OCI-LY7 (cell line): ENCODE measurements at regions not wholly inside any gene's neighbourhood (a gene's known extent, or its start where the extent isn't known, plus 50 kb on each side); places are given as distances from the start of the nearest gene placed in this dataset.

Experiments used
- BruUV-seq: library from RNA; stranded (reverse); fragments of 400-500 nt; replicated peaks from 2 replicates; lab custom pipeline; 2021; lab: Mats Ljungman, UMichigan
- CTCF ChIA-PET: fragments of 300-600 bp; sonication (Branson Sonifier 250); formaldehyde crosslinking; loops from one replicate; lab custom pipeline; 2022; ENCODE audit warnings: antibody characterized with exemption; ENCODE audit not compliant: unreplicated experiment; lab: Charles Lee
- POLR2A ChIA-PET: fragments of 300-600 bp; sonication (Branson Sonifier 250); formaldehyde crosslinking; loops from one replicate; lab custom pipeline; 2022; ENCODE audit warnings: antibody characterized with exemption; lab: Charles Lee
- DNase-seq: peaks from one replicate; pipeline ENCODE4 v3.0.0-alpha.2; 2015; ENCODE audit warnings: low spot score
- H2AFZ ChIP-seq: fragments of 200-600 bp; sonication (generic), shearing (Covaris generic); 2 replicates; pipeline ENCODE4 v1.6.1; 2014; ENCODE audit warnings: mild to moderate bottlenecking, antibody characterized with exemption, low read length, moderate library complexity
- H3K27ac ChIP-seq: fragments of 200-600 bp; sonication (generic); 2 replicates; pipeline ENCODE4 v1.5.1; 2014; ENCODE audit warnings: mixed run types, low read depth, mild to moderate bottlenecking, moderate library complexity, low read length, inconsistent platforms; ENCODE audit not compliant: poor library complexity, severe bottlenecking
- H3K36me3 ChIP-seq: fragments of 200-600 bp; sonication (generic); 2 replicates; pipeline ENCODE4 v1.6.1; 2014; ENCODE audit warnings: mild to moderate bottlenecking, antibody characterized with exemption, low read length, moderate library complexity, mixed read lengths; ENCODE audit not compliant: insufficient read depth
- H3K4me1 ChIP-seq: fragments of 200-600 bp; sonication (generic); 2 replicates; pipeline ENCODE4 v1.5.1; 2014; ENCODE audit warnings: mild to moderate bottlenecking, low read length; ENCODE audit not compliant: insufficient read depth, poor library complexity, severe bottlenecking
- H3K4me2 ChIP-seq: fragments of 200-600 bp; sonication (generic); 2 replicates; pipeline ENCODE4 v1.6.1; 2014; ENCODE audit warnings: mild to moderate bottlenecking, low read length
- H3K4me3 ChIP-seq: fragments of 200-600 bp; sonication (generic); 2 replicates; pipeline ENCODE4 v1.5.1; 2014; ENCODE audit warnings: mild to moderate bottlenecking, low read depth, low read length; ENCODE audit not compliant: poor library complexity, severe bottlenecking
- H3K79me2 ChIP-seq: fragments of 200-600 bp; sonication (generic); 2 replicates; pipeline ENCODE4 v1.6.1; 2016; ENCODE audit warnings: low read depth, mild to moderate bottlenecking, low read length, moderate library complexity, mixed read lengths; ENCODE audit not compliant: insufficient read depth
- H3K9me2 ChIP-seq: fragments of 200-600 bp; sonication (generic); 2 replicates; pipeline ENCODE4 v1.6.1; 2016; ENCODE audit warnings: mild to moderate bottlenecking, low read length, mixed read lengths; ENCODE audit not compliant: insufficient read depth
- H3K9me3 ChIP-seq: fragments of 200-600 bp; sonication (generic); 2 replicates; pipeline ENCODE4 v1.6.1; 2014; ENCODE audit warnings: mild to moderate bottlenecking, mixed run types, low read length, mixed read lengths
- H4K20me1 ChIP-seq: fragments of 200-600 bp; sonication (generic); 2 replicates; pipeline ENCODE4 v1.6.1; 2014; ENCODE audit warnings: mild to moderate bottlenecking, antibody characterized with exemption, low read length, moderate library complexity, mixed read lengths; ENCODE audit not compliant: insufficient read depth
- EZH2phosphoT487 ChIP-seq: fragments of 200-600 bp; sonication (generic); IDR thresholded peaks from 2 replicates; pipeline ENCODE4 v1.6.1; 2018; ENCODE audit warnings: low read depth, borderline replicate concordance, mild to moderate bottlenecking, mixed run types, antibody characterized with exemption, low read length, moderate library complexity, mixed read lengths
- intact Hi-C: fragments of 100-400 bp; cut with micrococcal nuclease; formaldehyde crosslinking; loops from one replicate; pipeline ENCODE4 v1.10.0; 2022; ENCODE audit not compliant: unreplicated experiment
- TF ChIP-seq, protein P1 (sequence below): fragments of 200-600 bp; sonication (generic); conservative IDR thresholded peaks from 2 replicates; pipeline ENCODE4 v1.5.1; 2014; ENCODE audit warnings: mild to moderate bottlenecking, antibody characterized with exemption, low read length, moderate library complexity, mixed read lengths

- no TSS peak for BruUV-seq
- Histone ChIP-seq H2AFZ (no peak overlapping the region), H3K4me1 (peaks cover 32% of the 10 kb centered on the region), H3K4me3 (no peak overlapping the region), H3K27ac (no peak overlapping the region), H3K9me2 (no peaks in the 10 kb centered on the region), H3K36me3 (no peaks in the 10 kb centered on the region), H3K4me2 (no peak overlapping the region), H3K9me3 (no peaks in the 10 kb centered on the region), H4K20me1 (no peaks in the 10 kb centered on the region), H3K79me2 (no peaks in the 10 kb centered on the region)
- ChIA-PET CTCF (no interaction called here), POLR2A (interaction anchor here (1.2 kb wide), 1 partner anchor 18 kb away, joined by 3 read pairs; no protein-coding TSS in a partner anchor)
- TF ChIP-seq, protein P1, sequence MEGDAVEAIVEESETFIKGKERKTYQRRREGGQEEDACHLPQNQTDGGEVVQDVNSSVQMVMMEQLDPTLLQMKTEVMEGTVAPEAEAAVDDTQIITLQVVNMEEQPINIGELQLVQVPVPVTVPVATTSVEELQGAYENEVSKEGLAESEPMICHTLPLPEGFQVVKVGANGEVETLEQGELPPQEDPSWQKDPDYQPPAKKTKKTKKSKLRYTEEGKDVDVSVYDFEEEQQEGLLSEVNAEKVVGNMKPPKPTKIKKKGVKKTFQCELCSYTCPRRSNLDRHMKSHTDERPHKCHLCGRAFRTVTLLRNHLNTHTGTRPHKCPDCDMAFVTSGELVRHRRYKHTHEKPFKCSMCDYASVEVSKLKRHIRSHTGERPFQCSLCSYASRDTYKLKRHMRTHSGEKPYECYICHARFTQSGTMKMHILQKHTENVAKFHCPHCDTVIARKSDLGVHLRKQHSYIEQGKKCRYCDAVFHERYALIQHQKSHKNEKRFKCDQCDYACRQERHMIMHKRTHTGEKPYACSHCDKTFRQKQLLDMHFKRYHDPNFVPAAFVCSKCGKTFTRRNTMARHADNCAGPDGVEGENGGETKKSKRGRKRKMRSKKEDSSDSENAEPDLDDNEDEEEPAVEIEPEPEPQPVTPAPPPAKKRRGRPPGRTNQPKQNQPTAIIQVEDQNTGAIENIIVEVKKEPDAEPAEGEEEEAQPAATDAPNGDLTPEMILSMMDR = no peak
- no peak for TF ChIP-seq EZH2phosphoT487
- DNase-seq = no peak
- intact Hi-C loops = no loop called here
These were observed 229.6 kb upstream of the ID2 start for GRCh38 chr2:8452296-8452695.

- Histone ChIP-seq H3K36me3 (no peaks in the 10 kb centered on the region), H3K79me2 (no peaks in the 10 kb centered on the region), H3K9me2 (no peaks in the 10 kb centered on the region), H4K20me1 (no peaks in the 10 kb centered on the region), H3K4me3 (no peak overlapping the region), H3K4me2 (no peak overlapping the region), H3K4me1 (peaks cover 36% of the 10 kb centered on the region), H2AFZ (no peak overlapping the region), H3K9me3 (no peaks in the 10 kb centered on the region), H3K27ac (no peak overlapping the region)
- intact Hi-C loops = no loop called here
- ChIA-PET CTCF (no interaction called here), POLR2A (interaction anchor here (0.7 to 1.3 kb wide), 2 partner anchors 18 to 139 kb away, joined by 3 to 4 read pairs; no protein-coding TSS in a partner anchor)
- no TSS peak for BruUV-seq
- no peak for TF ChIP-seq EZH2phosphoT487
- TF ChIP-seq, protein P1 = no peak
- DNase-seq = no peak
These were observed 228.6 kb upstream of the ID2 start for GRCh38 chr2:8452979-8453903.

- intact Hi-C loops = no loop called here
- BruUV-seq = no TSS peak
- TF ChIP-seq, protein P1 = no peak
- TF ChIP-seq EZH2phosphoT487 = no peak
- DNase-seq = no peak
- Histone ChIP-seq H3K4me2 (no peak overlapping the region), H3K4me3 (no peak overlapping the region), H3K9me3 (no peaks in the 10 kb centered on the region), H2AFZ (no peak overlapping the region), H4K20me1 (no peaks in the 10 kb centered on the region), H3K27ac (no peak overlapping the region), H3K36me3 (no peaks in the 10 kb centered on the region), H3K4me1 (peaks cover 30% of the 10 kb centered on the region), H3K9me2 (no peaks in the 10 kb centered on the region), H3K79me2 (no peaks in the 10 kb centered on the region)
- ChIA-PET POLR2A (interaction anchor here (0.6 to 1.3 kb wide), 3 partner anchors 11 to 140 kb away, joined by 3 to 5 read pairs (median 4); no protein-coding TSS in a partner anchor), CTCF (no interaction called here)
These were observed 228.0 kb upstream of the ID2 start for GRCh38 chr2:8453904-8454302.
